ENCODE measurements at regions not wholly inside any gene's neighbourhood (a gene's known extent, or its start where the extent isn't known, plus 50 kb on each side); places are given as distances from the start of the nearest gene placed in this dataset.

GRCh38 chr3:16064642-16065414, 109.7 kb upstream of the GALNT15 start:
- no peak overlapping the region for H3K4ac ChIP-seq (ENCODE audit: low read depth, low read length)
- no peak overlapping the region for H4K8ac ChIP-seq (replicated peaks; ENCODE audit: insufficient read length, low read depth, low read length)
- H2AFZ ChIP-seq (ENCODE audit: low read length) = no peak overlapping the region
- H2BK120ac ChIP-seq (ENCODE audit: low read depth, low read length, poor library complexity, severe bottlenecking) = no peak overlapping the region
- no peaks in the 10 kb centered on the region for H3K27me3 ChIP-seq (ENCODE audit: insufficient read depth, low read length)
- no peak overlapping the region for H3K9ac ChIP-seq (ENCODE audit: extremely low read depth, insufficient read length, low read length)
- H2BK5ac ChIP-seq (ENCODE audit: insufficient read length, low read length) = no peak overlapping the region
- H3K4me1 ChIP-seq (ENCODE audit: insufficient read depth, low read length) = peaks cover 6% of the 10 kb centered on the region
- no peak overlapping the region for H3K56ac ChIP-seq (ENCODE audit: insufficient read length, low read depth, low read length)
- no CpG with 5 or more reads among the region's 3 CpGs for WGBS (ENCODE audit: extremely low coverage, insufficient read length, low lambda C conversion rate)
- H4K91ac ChIP-seq (ENCODE audit: insufficient read length, low read depth, low read length) = no peak overlapping the region
- no peak overlapping the region for H2BK15ac ChIP-seq (ENCODE audit: low read depth, low read length)
- no peak overlapping the region for H3K14ac ChIP-seq (ENCODE audit: insufficient read depth, low read length)
- Mint-ChIP-seq H3K4me1 (peaks cover 0 to 11% of the 10 kb centered on the region in 2 experiments; a peak in 2 of 4 replicates), H3K27me3 (ENCODE audit: low read depth) (peaks cover 7% of the 10 kb centered on the region; the same call in 1 of the 2 replicates), H3K9me3 (no peaks in the 10 kb centered on the region), H3K27ac (no peak overlapping the region), H3K4me3 (no peak overlapping the region), H3K36me3 (ENCODE audit: insufficient read depth in 1 of 3, low read depth in 3 of 3) (no peaks in the 10 kb centered on the region)
- H2AK5ac ChIP-seq (ENCODE audit: insufficient read length, low read length) = no peak overlapping the region
- H3K27ac ChIP-seq (ENCODE audit: insufficient read length, low read depth, low read length) = no peak overlapping the region
- no peak overlapping the region for H2BK20ac ChIP-seq (ENCODE audit: low read depth, low read length, poor library complexity, severe bottlenecking)
- H3K4me2 ChIP-seq (ENCODE audit: insufficient read depth, insufficient read length, low read length) = no peak overlapping the region
- no peaks in the 10 kb centered on the region for H3K79me1 ChIP-seq (ENCODE audit: insufficient read depth, low read depth, low read length, poor library complexity, severe bottlenecking)
- no peaks in the 10 kb centered on the region for H3K23me2 ChIP-seq (ENCODE audit: insufficient read length, low read depth, low read length, poor library complexity, severe bottlenecking)
- no peak overlapping the region for H2BK12ac ChIP-seq (ENCODE audit: insufficient read length, low read depth, low read length)
- no peaks in the 10 kb centered on the region for H4K20me1 ChIP-seq (ENCODE audit: control insufficient read depth, insufficient read depth, insufficient read length)
- H4K5ac ChIP-seq (ENCODE audit: insufficient read length, low read depth, low read length) = no peak overlapping the region
- no peak for TF ChIP-seq CTCF (conservative IDR thresholded peaks at IDR 0.05)
- no peak overlapping the region for H3K18ac ChIP-seq (ENCODE audit: insufficient read length, low read depth, low read length)
- H3K23ac ChIP-seq (ENCODE audit: insufficient read length, low read depth, low read length) = no peak overlapping the region
- H3K9me3 ChIP-seq (ENCODE audit: control insufficient read depth, low read depth, low read length) = no peaks in the 10 kb centered on the region
- DNase-seq = no peak
- H3T11ph ChIP-seq (ENCODE audit: low read length) = no peak overlapping the region
- H3K79me2 ChIP-seq (ENCODE audit: insufficient read depth, low read length) = no peaks in the 10 kb centered on the region
